Umbilical cord (tissue), 1 donor: ENCODE measurements at regions not wholly inside any gene's neighbourhood (a gene's known extent, or its start where the extent isn't known, plus 50 kb on each side); places are given as distances from the start of the nearest gene placed in this dataset.
A peak's percentile ranks its signal among the peaks of the same experiment; 100 is the strongest.

ENCODE experiments used
- DNase-seq: peaks from one replicate; pipeline ENCODE4 v3.0.0-alpha.2; 2015; ENCODE audit warnings: low spot score

GRCh38 chr17:55634702-55635101 is 88.0 kb downstream of the TMEM100 start:
- no peak for DNase-seq

- no peak for DNase-seq
Observed at GRCh38 chr17:55632893-55633292, 89.8 kb downstream of the TMEM100 start.

DNA sequence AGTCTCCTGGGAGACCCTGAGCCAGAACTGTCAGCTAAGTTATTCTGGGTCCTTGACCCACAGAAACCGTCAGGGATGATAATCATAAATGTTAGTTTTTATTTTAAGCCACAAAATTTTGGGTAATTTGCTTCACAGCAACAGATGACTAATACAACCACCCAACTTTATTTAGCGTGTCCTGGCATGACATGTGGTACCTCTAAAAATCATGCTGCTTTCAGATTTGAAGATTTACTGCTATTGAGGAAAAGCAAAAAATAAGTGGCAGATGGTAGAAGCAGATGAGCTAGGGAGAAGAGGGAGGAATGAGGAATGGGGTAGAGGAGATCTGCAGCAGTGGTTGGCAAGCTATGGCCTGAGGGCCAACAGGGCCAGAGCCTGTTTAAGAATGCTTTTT is 90.4 kb downstream of the TMEM100 start:
- no peak for DNase-seq

GRCh38 chr17:55629995-55630394 is 92.7 kb downstream of the TMEM100 start:
- no peak for DNase-seq

DNA sequence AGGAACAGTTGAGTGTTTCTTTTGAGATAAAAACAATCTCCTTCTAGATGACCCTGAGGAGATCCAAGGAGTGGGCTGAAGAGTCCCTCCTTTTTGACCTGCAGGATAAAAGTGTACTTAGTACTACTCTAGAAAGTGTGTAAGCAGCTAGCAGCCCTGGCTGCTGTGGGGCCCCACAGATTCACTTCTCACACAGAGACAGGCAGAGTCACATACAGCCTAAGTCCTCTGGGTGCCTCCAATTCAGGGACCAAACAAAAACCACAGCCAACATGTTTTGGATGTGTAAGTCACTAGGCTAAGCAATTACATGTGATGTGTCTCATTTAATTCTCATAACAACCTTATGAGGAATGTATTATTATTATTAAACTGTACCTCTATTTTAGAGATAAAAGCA is 97.1 kb downstream of the TMEM100 start:
- no peak for DNase-seq

DNA sequence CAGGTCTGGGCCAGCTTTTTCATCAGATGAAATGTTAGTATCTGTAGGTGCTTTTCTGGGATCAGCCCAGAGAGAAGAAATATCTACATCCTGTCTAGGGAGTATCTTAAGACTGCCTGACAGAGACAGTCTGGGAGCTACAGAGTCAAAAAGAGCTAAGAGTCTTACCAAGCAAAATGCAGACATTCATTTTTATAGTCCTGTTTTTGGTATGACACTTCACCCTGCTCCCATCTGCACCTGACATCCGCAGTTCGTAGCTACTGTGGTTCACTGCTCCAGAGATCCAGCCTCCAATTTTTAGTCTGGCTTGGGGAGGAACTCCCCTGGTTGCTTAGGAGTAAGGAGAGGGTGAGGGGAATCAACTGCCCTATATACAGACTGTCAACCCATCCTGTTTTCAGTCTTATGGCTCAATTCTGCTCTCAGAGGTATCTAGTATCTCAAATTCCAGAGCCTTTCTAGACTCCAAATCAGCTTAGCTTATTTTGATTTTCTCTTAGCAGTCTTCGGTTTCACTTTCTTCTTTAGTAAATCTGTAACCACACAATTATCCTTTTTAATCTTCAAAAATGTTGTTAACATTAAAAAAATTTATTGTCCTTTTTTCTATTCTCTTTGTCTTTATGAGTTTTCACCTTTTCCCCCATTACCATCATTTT is 97.8 kb downstream of the TMEM100 start:
- no peak for DNase-seq

GRCh38 chr17:55622547-55622946 is 100.1 kb downstream of the TMEM100 start:
- DNase-seq = no peak

GRCh38 chr17:55620945-55621344 is 101.7 kb downstream of the TMEM100 start:
- no peak for DNase-seq

- DNase-seq = no peak
Observed at GRCh38 chr17:55620023-55620422, 102.6 kb downstream of the TMEM100 start.

GRCh38 chr17:55617441-55617840 is 105.2 kb downstream of the TMEM100 start:
- DNase-seq = no peak

GRCh38 chr17:55614061-55614460 is 102.8 kb upstream of the SMIM36 start:
- no peak for DNase-seq

GRCh38 chr17:55612691-55613141 is 101.5 kb upstream of the SMIM36 start:
- DNase-seq = peak; percentile 51

GRCh38 chr17:55607731-55608341 is 96.6 kb upstream of the SMIM36 start:
- DNase-seq = no peak

DNA sequence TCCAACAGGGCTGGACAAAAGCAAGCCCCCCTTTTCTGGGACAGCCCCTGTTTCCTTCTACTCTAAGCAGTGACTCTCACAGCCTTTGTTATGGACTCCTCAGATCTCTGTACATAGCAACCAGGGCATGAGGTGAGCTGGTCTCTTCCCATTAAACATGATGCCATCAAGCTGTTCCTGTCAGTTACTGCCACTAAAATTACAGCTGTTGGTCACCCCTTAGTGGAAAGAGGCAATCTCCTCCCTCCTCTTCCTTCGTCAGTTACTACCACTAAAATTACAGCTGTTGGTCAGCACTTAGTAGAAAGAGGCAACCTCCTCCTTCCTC is 95.2 kb upstream of the SMIM36 start:
- no peak for DNase-seq

DNA sequence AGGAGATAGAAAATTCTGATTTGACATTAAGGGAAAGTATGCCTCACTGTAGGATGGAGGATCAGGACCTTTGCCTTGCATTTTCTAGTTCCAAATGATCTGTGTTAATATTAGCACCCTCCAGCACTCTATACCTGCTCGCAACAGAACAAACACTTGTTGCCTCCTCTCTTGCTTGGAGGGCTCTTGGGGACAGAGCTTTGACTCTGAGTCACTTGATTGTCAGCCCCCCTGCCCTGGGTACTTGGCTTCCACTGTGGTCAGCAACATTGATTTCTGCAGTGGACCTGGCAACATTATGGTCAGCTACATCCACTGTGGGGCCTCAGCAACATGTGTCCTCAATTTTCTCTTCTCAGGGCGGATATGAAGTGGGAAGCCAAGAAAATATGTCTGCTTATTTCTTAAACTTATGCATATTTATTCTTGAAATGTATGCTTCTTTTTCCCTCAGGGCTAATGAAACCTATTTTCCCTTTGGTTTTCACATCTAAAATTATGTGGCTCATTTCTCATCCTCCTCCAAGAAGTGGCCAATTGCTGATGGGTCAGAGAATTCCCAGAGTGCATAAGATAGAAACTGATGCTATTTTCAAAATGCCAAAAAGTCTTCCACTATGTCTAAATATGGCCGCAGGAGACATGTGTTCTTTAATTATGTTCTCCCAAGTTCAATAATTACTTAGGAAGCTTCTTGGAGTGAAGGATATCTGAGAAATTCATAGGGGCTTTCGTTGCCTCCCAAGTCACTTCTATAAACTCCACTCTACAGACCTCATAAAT is 94.6 kb upstream of the SMIM36 start:
- no peak for DNase-seq

GRCh38 chr17:55601874-55602364 is 90.7 kb upstream of the SMIM36 start:
- DNase-seq = no peak

- no peak for DNase-seq
Observed at GRCh38 chr17:55598495-55598894, 87.2 kb upstream of the SMIM36 start.

- DNase-seq = peak; percentile 87
Observed at GRCh38 chr17:55588446-55589242, 77.4 kb upstream of the SMIM36 start.

GRCh38 chr17:55587608-55588139 is 76.4 kb upstream of the SMIM36 start:
- no peak for DNase-seq

GRCh38 chr17:55585629-55586028 is 74.4 kb upstream of the SMIM36 start:
- no peak for DNase-seq

DNA sequence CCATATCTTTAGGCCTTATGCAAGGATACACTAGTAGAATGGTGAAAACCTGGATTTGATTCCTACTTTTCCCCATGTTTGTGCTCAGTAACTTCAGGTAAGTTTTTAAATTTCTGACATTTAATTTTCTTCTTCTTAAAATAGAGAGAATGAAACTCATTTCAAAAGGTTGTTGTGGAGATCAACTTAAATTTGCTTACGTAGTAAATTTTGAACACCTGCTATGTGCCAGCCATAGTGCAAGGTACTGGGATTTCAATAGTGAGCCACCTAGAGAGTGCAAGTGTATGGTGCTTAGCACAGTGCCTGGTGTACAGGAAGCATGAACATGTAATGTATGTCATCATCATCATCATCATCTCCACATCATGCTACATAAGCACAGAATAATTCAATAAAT is 73.6 kb upstream of the SMIM36 start:
- no peak for DNase-seq
